T-helper 17 cell (primary cell): ENCODE measurements at regions not wholly inside any gene's neighbourhood (a gene's known extent, or its start where the extent isn't known, plus 50 kb on each side); places are given as distances from the start of the nearest gene placed in this dataset.
A peak's percentile ranks its signal among the peaks of the same experiment; 100 is the strongest.

ENCODE experiments used
- ATAC-seq: fragments of 150-1000 bp; cut with Tn5 transposase; 2 replicates; pipeline ENCODE4 v1.10.0; 2021; ENCODE audit warnings: mild to moderate bottlenecking, moderate library complexity
- DNase-seq, 3 donors: peaks; one replicate each; pipeline versions ENCODE4 v3.0.0 to v3.0.0-alpha.2; 2020 to 2021
- H3K9me3 ChIP-seq: one replicate; pipeline ENCODE4 v1.7.0; 2013; ENCODE audit warnings: low read length, mild to moderate bottlenecking; ENCODE audit not compliant: control insufficient read depth, poor library complexity, severe bottlenecking
- H3K27ac Mint-ChIP-seq: one replicate; pipeline ENCODE4 v1.8.0; 2022; ENCODE audit warnings: mild to moderate bottlenecking, moderate library complexity, mixed read lengths
- H3K27me3 Mint-ChIP-seq: one replicate; pipeline ENCODE4 v1.8.0; 2022; ENCODE audit warnings: mixed read lengths
- H3K36me3 Mint-ChIP-seq: one replicate; pipeline ENCODE4 v1.8.0; 2022; ENCODE audit warnings: low read depth, mixed read lengths
- H3K4me1 Mint-ChIP-seq: one replicate; pipeline ENCODE4 v1.8.0; 2022; ENCODE audit warnings: mild to moderate bottlenecking, mixed read lengths
- H3K4me3 Mint-ChIP-seq: one replicate; pipeline ENCODE4 v1.8.0; 2022; ENCODE audit warnings: mild to moderate bottlenecking, moderate library complexity, mixed read lengths

DNA sequence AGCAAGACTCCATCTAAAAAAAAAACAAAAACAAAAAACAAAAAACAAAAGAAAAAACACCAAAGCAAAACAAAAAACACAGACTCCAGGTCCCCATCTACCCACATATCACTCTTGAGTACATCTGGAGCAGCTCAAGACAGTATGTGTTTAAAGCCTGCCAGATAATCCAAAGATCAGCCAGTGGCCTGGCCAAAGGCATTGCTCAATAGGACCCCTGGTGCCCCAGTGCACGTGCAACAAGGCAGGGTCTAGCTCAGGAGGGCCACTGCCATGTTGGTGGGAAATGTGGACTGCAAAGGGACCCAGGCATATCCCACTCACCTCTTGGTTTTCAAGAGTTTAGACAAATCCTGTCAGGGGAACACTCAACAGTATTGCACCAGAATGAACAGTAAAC, 279.5 kb downstream of the RPLP1 start:
- Mint-ChIP-seq H3K4me3 (no peak overlapping the region), H3K4me1 (peaks cover 12% of the 10 kb centered on the region), H3K27ac (peak overlapping the region; percentile 54), H3K27me3 (peaks cover 4% of the 10 kb centered on the region), H3K36me3 (peaks cover 2% of the 10 kb centered on the region)
- no peaks in the 10 kb centered on the region for H3K9me3 ChIP-seq
- no peak for ATAC-seq
- no peak for DNase-seq

DNA sequence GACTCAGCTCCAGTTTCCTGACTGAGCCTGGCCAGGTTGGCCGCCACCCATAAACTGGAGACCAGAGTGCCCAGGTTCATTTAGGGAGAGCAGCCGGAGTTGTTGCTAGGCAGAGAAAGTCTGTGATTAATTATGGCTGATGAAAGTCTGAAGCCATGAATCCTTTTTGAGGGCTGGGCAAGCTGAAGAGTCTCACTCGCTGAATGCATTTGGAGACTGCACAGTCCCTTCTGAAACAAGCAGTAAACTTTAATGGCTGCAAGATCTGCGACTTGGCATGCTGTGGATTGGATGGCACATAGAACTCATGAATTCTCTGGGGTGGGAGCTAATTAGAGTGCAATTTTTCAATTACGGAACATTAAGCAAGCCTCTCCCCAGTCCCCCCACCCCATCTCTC, 282.1 kb downstream of the RPLP1 start:
- Mint-ChIP-seq H3K4me1 (peaks cover 10% of the 10 kb centered on the region), H3K36me3 (peaks cover 2% of the 10 kb centered on the region), H3K27ac (no peak overlapping the region), H3K27me3 (peaks cover 4% of the 10 kb centered on the region), H3K4me3 (no peak overlapping the region)
- DNase-seq (no peak), ATAC-seq (no peak)
- no peaks in the 10 kb centered on the region for H3K9me3 ChIP-seq

DNA sequence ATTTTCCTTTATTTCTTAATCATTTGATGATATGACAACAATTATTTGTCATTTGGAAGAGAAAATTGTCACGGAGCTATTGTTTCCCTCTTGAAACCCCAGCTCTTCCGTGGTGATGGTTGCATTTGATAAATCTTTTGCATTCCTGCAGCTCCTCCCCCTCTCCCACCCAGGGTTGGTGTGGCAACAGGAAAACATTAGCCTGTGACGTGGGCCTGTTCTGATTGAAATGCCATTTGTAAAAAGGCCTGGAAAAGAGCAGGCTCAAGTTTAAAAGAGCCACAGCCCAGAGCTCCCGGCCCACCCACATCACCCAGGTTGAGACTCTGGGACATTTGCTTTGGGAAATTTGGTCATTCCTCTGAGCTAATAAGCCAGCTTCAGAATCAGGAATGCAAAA, 282.5 kb downstream of the RPLP1 start:
- DNase-seq (no peak), ATAC-seq (no peak)
- peaks cover 2% of the 10 kb centered on the region for H3K36me3 Mint-ChIP-seq
- peaks cover 4% of the 10 kb centered on the region for H3K27me3 Mint-ChIP-seq
- no peak overlapping the region for H3K4me3 Mint-ChIP-seq
- no peaks in the 10 kb centered on the region for H3K9me3 ChIP-seq
- no peak overlapping the region for H3K27ac Mint-ChIP-seq
- peaks cover 10% of the 10 kb centered on the region for H3K4me1 Mint-ChIP-seq

DNA sequence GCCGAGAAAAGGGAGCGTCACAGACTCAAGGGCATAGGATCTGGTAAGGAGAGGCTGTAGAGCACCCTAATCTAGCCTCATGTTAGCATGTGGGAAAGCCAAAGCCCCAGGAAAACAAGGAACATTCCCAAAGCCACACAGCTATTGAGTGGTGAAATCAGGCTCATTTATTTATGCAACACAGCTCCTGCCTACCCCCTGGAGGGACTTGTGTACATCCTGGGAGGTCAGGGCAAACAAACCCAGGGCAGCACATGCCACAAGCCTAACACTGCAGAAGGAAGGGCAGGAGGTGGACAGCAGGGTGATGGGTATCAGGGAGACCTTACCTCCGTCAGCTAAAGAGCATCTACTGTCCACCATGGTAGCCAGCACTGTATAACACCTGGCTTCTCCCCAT, 283.5 kb downstream of the RPLP1 start:
- no peaks in the 10 kb centered on the region for H3K9me3 ChIP-seq
- peaks cover 2% of the 10 kb centered on the region for H3K36me3 Mint-ChIP-seq
- peak overlapping the region; percentile 1 for H3K27ac Mint-ChIP-seq
- H3K27me3 Mint-ChIP-seq: peaks cover 4% of the 10 kb centered on the region
- DNase-seq (no peak), ATAC-seq (no peak)
- H3K4me1 Mint-ChIP-seq: peaks cover 8% of the 10 kb centered on the region
- no peak overlapping the region for H3K4me3 Mint-ChIP-seq

DNA sequence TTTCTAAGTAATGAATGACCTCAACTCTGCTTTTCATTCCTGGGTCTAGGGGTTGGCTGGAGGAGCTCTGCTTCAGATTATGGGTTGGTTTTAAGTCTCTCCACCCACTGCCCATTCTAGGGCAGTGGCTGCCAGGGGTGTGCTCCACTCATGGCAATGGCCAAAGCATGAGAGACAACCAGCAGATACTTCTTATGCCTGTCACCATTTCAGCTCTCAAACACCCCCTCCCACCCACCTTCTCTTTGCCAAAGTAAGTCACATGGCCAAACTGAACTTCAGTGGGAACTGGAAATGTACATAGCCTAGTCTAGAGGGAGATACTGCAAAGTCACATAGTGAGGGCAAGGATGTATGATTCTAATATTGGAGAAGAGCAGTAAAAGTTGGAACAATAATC, 285.3 kb downstream of the RPLP1 start:
- ATAC-seq: no peak
- Mint-ChIP-seq H3K27me3 (peaks cover 4% of the 10 kb centered on the region), H3K4me3 (no peak overlapping the region), H3K27ac (no peak overlapping the region), H3K4me1 (peaks cover 8% of the 10 kb centered on the region), H3K36me3 (peaks cover 2% of the 10 kb centered on the region)
- DNase-seq: no peak
- no peaks in the 10 kb centered on the region for H3K9me3 ChIP-seq

DNA sequence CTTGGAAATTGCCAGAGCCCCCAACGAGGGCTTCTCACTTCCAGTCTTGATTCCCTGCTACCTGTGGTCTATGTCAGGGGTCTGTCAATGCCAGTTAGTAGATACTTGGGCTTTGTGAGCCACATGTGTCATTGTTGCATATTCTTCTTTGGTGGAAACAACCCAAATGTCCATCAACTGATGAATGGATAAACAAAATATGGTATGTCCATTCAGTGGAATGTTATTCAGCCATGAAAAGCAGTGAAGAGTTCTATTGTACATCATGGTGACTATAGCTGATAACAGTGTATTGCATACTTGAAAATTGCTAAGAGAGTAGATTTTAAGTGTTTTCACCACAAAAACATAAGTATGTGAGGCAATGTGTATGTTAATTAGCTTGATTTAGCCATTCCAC, 288.1 kb downstream of the RPLP1 start:
- H3K4me1 Mint-ChIP-seq: peaks cover 19% of the 10 kb centered on the region
- H3K9me3 ChIP-seq: no peaks in the 10 kb centered on the region
- DNase-seq: no peak
- H3K4me3 Mint-ChIP-seq: no peak overlapping the region
- H3K27ac Mint-ChIP-seq: no peak overlapping the region
- ATAC-seq: no peak
- H3K36me3 Mint-ChIP-seq: peaks cover 2% of the 10 kb centered on the region
- peaks cover 15% of the 10 kb centered on the region for H3K27me3 Mint-ChIP-seq

DNA sequence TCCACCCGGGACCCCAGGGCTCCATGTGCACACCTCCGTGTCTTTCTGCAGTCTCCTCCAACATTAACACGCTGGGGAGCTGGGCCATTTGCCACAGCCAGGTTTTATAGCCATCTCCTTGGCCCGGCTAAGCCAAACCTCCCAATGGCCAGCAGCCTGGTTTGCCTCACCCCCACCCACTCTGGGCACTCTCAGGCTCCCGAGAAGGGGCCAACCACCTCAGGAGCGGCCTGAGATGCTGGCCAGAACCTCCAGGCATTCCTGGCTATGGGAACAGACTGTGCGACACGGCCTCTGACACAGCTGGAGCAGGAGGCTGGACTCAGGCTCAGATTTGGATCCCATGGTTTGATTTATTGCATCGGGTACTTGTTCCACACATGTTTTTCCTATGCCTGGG, 289.7 kb downstream of the RPLP1 start:
- H3K27me3 Mint-ChIP-seq: peaks cover 18% of the 10 kb centered on the region
- peaks cover 23% of the 10 kb centered on the region for H3K4me1 Mint-ChIP-seq
- no peak for ATAC-seq
- no peaks in the 10 kb centered on the region for H3K36me3 Mint-ChIP-seq
- no peak for DNase-seq
- no peak overlapping the region for H3K4me3 Mint-ChIP-seq
- H3K27ac Mint-ChIP-seq: no peak overlapping the region
- H3K9me3 ChIP-seq: no peaks in the 10 kb centered on the region

DNA sequence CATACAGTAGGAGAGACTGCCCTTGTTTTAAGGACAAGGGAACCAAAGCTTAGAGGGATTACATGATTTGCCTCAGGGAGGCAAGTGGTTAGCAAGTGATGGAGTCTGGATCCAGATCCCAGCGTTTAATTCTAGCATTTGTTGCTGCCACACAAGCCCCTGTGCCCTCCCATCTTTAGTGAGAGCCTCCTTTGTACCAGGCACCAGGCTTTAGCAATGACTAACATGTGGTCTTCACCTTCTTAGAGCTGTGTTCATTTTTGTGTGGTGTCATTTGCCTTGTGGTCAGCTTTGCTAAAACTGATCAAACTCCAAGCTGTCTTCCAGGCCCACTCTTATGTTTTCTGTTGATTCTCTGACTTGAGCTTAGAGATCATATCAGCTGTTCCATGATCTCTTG, 290.5 kb downstream of the RPLP1 start:
- Mint-ChIP-seq H3K27me3 (peaks cover 19% of the 10 kb centered on the region), H3K4me1 (peaks cover 23% of the 10 kb centered on the region), H3K36me3 (no peaks in the 10 kb centered on the region), H3K4me3 (no peak overlapping the region), H3K27ac (peak overlapping the region; percentile 16)
- ATAC-seq (no peak), DNase-seq (no peak)
- no peaks in the 10 kb centered on the region for H3K9me3 ChIP-seq

DNA sequence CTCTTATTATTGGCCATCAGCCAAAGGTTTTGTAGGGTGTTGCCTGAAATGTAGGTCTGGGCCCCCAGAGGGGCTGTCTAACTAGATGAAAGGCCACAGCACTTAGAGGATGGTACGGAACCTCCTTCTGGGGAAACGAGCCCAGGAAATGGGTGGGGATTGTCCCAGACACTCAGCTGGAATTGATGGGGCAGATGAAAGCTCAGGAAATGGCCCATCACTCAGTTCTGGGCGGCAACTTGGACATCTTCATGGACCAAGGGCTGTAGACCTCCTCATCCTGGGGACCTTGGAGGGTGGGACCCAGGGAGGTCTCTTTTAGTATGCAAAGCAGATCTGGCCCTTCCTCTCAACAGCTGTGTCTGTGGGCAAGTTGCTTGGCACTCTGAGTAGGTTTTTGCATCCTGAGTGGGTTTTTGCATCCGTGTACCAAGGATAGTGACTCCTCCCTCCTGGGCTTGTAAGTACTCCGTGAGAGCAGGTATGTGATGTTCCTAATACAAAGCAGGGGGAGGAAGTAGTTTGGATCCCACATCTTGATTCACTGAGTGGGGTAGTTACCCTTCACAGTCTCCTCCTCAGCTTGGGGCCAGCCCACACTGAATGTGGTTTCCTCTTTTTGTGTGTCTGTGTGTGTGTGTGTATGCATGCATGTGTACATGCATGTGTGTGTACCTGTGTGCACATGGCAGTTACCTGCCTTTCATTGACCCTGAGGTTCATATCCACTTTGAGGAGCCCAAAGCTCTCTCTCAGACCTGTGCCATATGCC, 292.0 kb downstream of the RPLP1 start:
- H3K36me3 Mint-ChIP-seq: no peaks in the 10 kb centered on the region
- DNase-seq (no peak), ATAC-seq (peak; percentile 12)
- H3K27ac Mint-ChIP-seq: no peak overlapping the region
- no peak overlapping the region for H3K4me3 Mint-ChIP-seq
- H3K9me3 ChIP-seq: no peaks in the 10 kb centered on the region
- peaks cover 21% of the 10 kb centered on the region for H3K4me1 Mint-ChIP-seq
- H3K27me3 Mint-ChIP-seq: peaks cover 26% of the 10 kb centered on the region

DNA sequence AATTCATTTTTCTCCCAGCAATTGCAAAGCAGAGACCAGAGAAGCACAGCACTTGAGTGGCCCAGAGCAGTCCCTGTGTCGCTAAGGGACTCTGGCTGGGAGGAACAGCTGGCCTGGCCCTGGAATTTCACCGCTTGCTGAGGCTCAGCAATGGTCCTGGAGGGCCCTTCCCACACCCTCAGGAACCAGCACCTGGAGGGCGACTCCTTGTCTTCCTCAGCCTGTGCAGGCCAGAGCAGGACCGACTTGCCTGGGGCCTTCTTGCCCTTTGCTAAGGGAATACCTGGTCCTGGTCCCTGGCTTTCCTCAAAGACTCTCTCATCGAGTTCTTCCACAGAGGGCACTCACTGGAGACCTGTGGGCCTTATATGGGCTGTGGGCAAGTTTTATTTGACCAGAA, 294.6 kb downstream of the RPLP1 start:
- no peak overlapping the region for H3K4me3 Mint-ChIP-seq
- H3K9me3 ChIP-seq: no peaks in the 10 kb centered on the region
- H3K4me1 Mint-ChIP-seq: peaks cover 35% of the 10 kb centered on the region
- H3K27me3 Mint-ChIP-seq: peaks cover 26% of the 10 kb centered on the region
- ATAC-seq (no peak), DNase-seq (no peak)
- peaks cover 2% of the 10 kb centered on the region for H3K36me3 Mint-ChIP-seq
- no peak overlapping the region for H3K27ac Mint-ChIP-seq

DNA sequence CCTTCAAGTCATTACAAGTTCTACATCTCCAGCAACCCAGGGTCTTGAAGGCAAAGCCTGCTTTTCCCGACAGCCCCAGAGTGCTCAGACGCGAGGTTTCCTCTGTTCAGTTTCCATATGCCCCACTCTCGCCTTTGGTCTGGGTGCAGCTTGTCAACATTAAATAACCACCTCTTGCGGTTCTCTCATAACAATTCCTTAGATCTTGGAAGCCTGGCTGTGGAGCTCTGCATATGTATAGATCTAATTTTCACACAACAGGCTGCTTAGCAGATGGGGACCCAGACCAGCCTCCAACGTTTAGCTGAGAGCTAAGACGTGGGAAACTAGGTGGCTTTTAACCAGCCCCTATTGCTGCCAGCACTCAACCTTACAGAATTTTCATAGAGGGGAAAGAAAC, 295.5 kb downstream of the RPLP1 start:
- H3K9me3 ChIP-seq: no peaks in the 10 kb centered on the region
- Mint-ChIP-seq H3K27ac (no peak overlapping the region), H3K27me3 (peaks cover 24% of the 10 kb centered on the region), H3K4me1 (peaks cover 37% of the 10 kb centered on the region), H3K4me3 (no peak overlapping the region), H3K36me3 (peaks cover 4% of the 10 kb centered on the region)
- DNase-seq (no peak), ATAC-seq (no peak)

DNA sequence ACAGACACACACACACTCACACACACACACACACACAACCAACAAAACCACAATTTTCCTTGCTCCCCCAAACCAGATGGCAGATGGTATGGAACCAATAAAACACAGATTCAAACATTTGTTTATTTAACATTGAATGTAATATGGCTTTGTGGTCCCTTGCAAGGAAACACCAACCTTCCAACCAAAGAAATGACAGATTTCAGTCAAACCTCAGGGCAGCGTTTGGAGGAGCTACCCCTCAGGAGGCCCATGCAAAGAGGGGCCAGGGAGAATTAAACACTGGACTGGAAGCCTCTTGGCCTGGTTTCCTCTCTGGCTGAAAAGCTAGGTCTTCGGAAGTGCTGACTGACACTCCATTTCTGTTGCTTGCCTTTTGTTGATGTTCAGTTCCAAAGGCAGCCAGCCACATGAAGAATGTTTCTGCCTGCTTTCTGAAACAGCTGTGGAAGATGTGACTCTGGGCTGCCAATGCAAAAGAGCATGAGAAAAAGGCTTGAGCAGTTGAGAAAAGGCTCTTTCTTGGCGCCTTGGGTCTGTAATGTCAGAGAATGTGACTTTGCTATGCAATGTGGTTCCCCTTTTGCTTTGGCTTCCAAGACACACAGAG, 296.1 kb downstream of the RPLP1 start:
- peaks cover 5% of the 10 kb centered on the region for H3K36me3 Mint-ChIP-seq
- no peak for ATAC-seq
- no peak overlapping the region for H3K27ac Mint-ChIP-seq
- no peaks in the 10 kb centered on the region for H3K9me3 ChIP-seq
- DNase-seq: no peak
- H3K4me1 Mint-ChIP-seq: peaks cover 37% of the 10 kb centered on the region
- peaks cover 19% of the 10 kb centered on the region for H3K27me3 Mint-ChIP-seq
- no peak overlapping the region for H3K4me3 Mint-ChIP-seq

DNA sequence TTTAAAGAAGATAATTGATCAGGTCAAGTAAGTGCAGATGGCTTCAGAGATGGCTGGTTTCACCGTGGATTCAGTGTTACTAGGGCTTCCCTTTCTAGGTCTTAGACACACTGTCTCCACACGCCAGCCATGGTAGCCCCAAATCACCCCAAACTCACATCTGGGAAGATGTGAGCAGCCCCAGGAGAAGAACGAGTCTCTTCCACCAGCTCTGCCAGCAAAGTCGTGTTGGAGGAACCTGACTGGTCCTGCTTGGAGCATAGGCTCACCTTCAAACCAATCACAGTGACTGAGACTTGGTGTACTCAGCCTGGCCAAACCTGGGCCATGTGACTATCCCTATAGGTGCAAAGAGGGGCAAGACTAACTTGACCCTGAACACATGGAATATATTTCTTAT, 296.7 kb downstream of the RPLP1 start:
- no peaks in the 10 kb centered on the region for H3K9me3 ChIP-seq
- Mint-ChIP-seq H3K4me3 (no peak overlapping the region), H3K4me1 (peaks cover 32% of the 10 kb centered on the region), H3K27ac (no peak overlapping the region), H3K36me3 (peaks cover 5% of the 10 kb centered on the region), H3K27me3 (peaks cover 15% of the 10 kb centered on the region)
- DNase-seq: no peak
- ATAC-seq: no peak

DNA sequence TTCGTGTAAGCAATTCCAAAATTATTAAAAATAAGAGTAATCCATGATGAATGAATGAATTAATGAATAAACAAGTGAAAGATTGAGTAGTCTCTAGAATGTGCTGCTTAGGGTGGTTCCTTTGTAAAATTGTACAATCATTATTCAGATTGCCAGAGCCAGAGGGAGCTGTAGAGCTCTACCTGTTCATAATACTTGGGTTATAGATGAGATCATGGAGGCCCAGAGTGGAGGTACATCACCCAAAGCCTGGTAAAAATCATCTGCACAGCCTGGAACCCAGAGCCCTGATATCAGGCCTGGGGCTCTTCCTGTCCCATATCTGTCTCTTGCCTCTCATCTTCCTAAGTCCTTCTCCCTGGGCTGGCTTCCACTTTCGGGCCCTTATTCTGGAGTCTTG, 297.2 kb downstream of the RPLP1 start:
- DNase-seq (no peak), ATAC-seq (peak; percentile 57)
- peaks cover 32% of the 10 kb centered on the region for H3K4me1 Mint-ChIP-seq
- H3K4me3 Mint-ChIP-seq: no peak overlapping the region
- no peaks in the 10 kb centered on the region for H3K9me3 ChIP-seq
- H3K27ac Mint-ChIP-seq: peak overlapping the region; percentile 4
- H3K36me3 Mint-ChIP-seq: peaks cover 5% of the 10 kb centered on the region
- peaks cover 15% of the 10 kb centered on the region for H3K27me3 Mint-ChIP-seq
